WTC11 (cell line): ENCODE measurements at regions not wholly inside any gene's neighbourhood (a gene's known extent, or its start where the extent isn't known, plus 50 kb on each side); places are given as distances from the start of the nearest gene placed in this dataset.

Source experiments
- CREM ChIP-seq: sonication (generic); formaldehyde crosslinking; IDR thresholded peaks from 2 replicates; pipeline ENCODE4 v1.8.1; 2022; ENCODE audit warnings: mild to moderate bottlenecking, missing genetic modification reagents, moderate library complexity
- CTCF ChIP-seq: fragments of 200-600 bp; IDR thresholded peaks from 2 replicates; pipeline ENCODE4 v1.8.0; 2022; ENCODE audit warnings: antibody characterized with exemption
- ELF4 ChIP-seq: sonication (generic); formaldehyde crosslinking; IDR thresholded peaks from 2 replicates; pipeline ENCODE4 v1.8.1; 2022; ENCODE audit warnings: low read depth, mild to moderate bottlenecking, moderate library complexity, missing genetic modification reagents
- ESRRA ChIP-seq: sonication (generic); formaldehyde crosslinking; IDR thresholded peaks from 2 replicates; pipeline ENCODE4 v1.8.1; 2022; ENCODE audit warnings: mild to moderate bottlenecking, missing genetic modification reagents, borderline replicate concordance
- MXD4 ChIP-seq: fragments of 250-450 bp; sonication (Bioruptor Pico); IDR thresholded peaks from 2 replicates; pipeline ENCODE4 v1.8.0; 2021; ENCODE audit warnings: mild to moderate bottlenecking, moderate library complexity, borderline replicate concordance
- TCF7 ChIP-seq: sonication (generic); formaldehyde crosslinking; IDR thresholded peaks from 2 replicates; pipeline ENCODE4 v1.8.0; 2022; ENCODE audit warnings: mild to moderate bottlenecking, low read depth, missing genetic modification reagents, moderate library complexity
- TF ChIP-seq, protein P1 (sequence below): sonication (generic); formaldehyde crosslinking; IDR thresholded peaks from 2 replicates; pipeline ENCODE4 v1.8.0; 2022; ENCODE audit warnings: mild to moderate bottlenecking, missing genetic modification reagents
- TF ChIP-seq, protein P2 (sequence below): sonication (generic); formaldehyde crosslinking; IDR thresholded peaks from 2 replicates; pipeline ENCODE4 v1.8.1; 2023; ENCODE audit warnings: mild to moderate bottlenecking, moderate library complexity, missing genetic modification reagents

DNA sequence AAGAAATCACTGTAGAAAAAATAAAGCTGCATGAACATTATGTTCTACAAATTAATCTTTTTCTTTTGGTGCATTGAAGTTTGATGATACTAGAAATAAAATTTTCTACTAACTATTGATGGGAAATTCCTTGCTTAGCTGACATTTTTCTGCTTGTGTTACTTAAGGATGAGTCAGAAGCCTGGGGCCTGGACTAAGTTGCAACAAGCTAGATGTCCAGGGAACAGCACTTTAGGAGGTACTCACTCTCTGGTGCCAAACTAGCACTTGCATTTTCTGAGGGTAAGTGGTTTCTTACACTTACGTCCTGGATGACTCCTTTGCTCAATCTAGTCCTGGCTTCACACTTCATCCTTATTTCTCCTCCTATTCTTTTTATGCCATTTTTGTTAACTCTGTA lies 945.1 kb downstream of the IGSF11 start:
- TF ChIP-seq CTCF: no peak
- no peak for TF ChIP-seq TCF7 (CRISPR knock-in tag)
- TF ChIP-seq, protein P1, sequence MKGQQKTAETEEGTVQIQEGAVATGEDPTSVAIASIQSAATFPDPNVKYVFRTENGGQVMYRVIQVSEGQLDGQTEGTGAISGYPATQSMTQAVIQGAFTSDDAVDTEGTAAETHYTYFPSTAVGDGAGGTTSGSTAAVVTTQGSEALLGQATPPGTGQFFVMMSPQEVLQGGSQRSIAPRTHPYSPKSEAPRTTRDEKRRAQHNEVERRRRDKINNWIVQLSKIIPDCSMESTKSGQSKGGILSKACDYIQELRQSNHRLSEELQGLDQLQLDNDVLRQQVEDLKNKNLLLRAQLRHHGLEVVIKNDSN (CRISPR knock-in tag): no peak
- TF ChIP-seq MXD4: no peak
- no peak for TF ChIP-seq ESRRA (CRISPR knock-in tag)
- TF ChIP-seq, protein P2, sequence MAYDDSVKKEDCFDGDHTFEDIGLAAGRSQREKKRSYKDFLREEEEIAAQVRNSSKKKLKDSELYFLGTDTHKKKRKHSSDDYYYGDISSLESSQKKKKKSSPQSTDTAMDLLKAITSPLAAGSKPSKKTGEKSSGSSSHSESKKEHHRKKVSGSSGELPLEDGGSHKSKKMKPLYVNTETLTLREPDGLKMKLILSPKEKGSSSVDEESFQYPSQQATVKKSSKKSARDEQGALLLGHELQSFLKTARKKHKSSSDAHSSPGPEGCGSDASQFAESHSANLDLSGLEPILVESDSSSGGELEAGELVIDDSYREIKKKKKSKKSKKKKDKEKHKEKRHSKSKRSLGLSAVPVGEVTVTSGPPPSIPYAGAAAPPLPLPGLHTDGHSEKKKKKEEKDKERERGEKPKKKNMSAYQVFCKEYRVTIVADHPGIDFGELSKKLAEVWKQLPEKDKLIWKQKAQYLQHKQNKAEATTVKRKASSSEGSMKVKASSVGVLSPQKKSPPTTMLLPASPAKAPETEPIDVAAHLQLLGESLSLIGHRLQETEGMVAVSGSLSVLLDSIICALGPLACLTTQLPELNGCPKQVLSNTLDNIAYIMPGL: no peak
- no peak for TF ChIP-seq ELF4 (CRISPR knock-in tag)
- no peak for TF ChIP-seq CREM
